Small intestine (tissue), 7 donors: ENCODE measurements at regions not wholly inside any gene's neighbourhood (a gene's known extent, or its start where the extent isn't known, plus 50 kb on each side); places are given as distances from the start of the nearest gene placed in this dataset.
"Not testable (repeated sequence)": the region's sequence is repeated elsewhere in the genome, so short reads cannot be mapped to it uniquely, and the experiment has no call there.

Experiments used
- DNase-seq, 2 donors: peaks; one replicate each; pipeline versions ENCODE4 v3.0.0 to v3.0.0-alpha.2; 2013
- FAIRE-seq: peaks from 2 replicates; lab custom pipeline; 2012; peaks lifted over from hg19 to GRCh38; lab: Jason Lieb, UNC
- H3K27ac ChIP-seq, 3 donors: one replicate each; pipeline ENCODE4 v1.5.1; 2013; ENCODE audit warnings: low read length in 2 of 3, mild to moderate bottlenecking in 2 of 3, control low read depth in 1 of 3, inconsistent platforms in 1 of 3, low read depth in 1 of 3, moderate library complexity in 1 of 3
- H3K27me3 ChIP-seq, 3 donors: one replicate each; pipeline ENCODE4 v1.6.1; 2013; ENCODE audit warnings: low read length in 3 of 3, inconsistent platforms in 1 of 3; ENCODE audit not compliant: control insufficient read depth in 3 of 3, insufficient read depth in 3 of 3
- H3K36me3 ChIP-seq, 3 donors: one replicate each; pipeline ENCODE4 v1.6.1; 2013; ENCODE audit warnings: low read length in 3 of 3, inconsistent platforms in 1 of 3, low read depth in 1 of 3, mild to moderate bottlenecking in 1 of 3, moderate library complexity in 1 of 3; ENCODE audit not compliant: control insufficient read depth in 3 of 3, insufficient read depth in 2 of 3
- H3K4me1 ChIP-seq, 3 donors: one replicate each; pipeline ENCODE4 v1.6.1; 2013; ENCODE audit warnings: low read length in 2 of 3, inconsistent platforms in 1 of 3, low read depth in 1 of 3, mild to moderate bottlenecking in 1 of 3, moderate library complexity in 1 of 3; ENCODE audit not compliant: control insufficient read depth in 3 of 3, insufficient read depth in 2 of 3
- H3K4me3 ChIP-seq, 3 donors: one replicate each; pipeline ENCODE4 v1.5.1; 2013; ENCODE audit warnings: low read length in 3 of 3, control low read depth in 1 of 3, inconsistent platforms in 1 of 3, low read depth in 1 of 3, mild to moderate bottlenecking in 1 of 3, moderate library complexity in 1 of 3
- H3K9me3 ChIP-seq, 2 donors: one replicate each; pipeline ENCODE4 v1.6.1; 2013; ENCODE audit warnings: low read depth in 1 of 2, low read length in 1 of 2; ENCODE audit not compliant: control insufficient read depth in 2 of 2, insufficient read depth in 1 of 2
- WGBS, 3 donors: extraction: QIAGEN DNeasy Blood & Tissue Kit; methylation state at CpG; one replicate each; pipeline ENCODE4 v1.1.7; 2013; 5-methylcytosine and 5-hydroxymethylcytosine counted together
- donor health status: healthy with polysubstance abuse.
- donor health status: control.
- donor health status: control.
- donor health status: Bipolar disorder and iron deficiency.
- donor health status: healthy.

DNA sequence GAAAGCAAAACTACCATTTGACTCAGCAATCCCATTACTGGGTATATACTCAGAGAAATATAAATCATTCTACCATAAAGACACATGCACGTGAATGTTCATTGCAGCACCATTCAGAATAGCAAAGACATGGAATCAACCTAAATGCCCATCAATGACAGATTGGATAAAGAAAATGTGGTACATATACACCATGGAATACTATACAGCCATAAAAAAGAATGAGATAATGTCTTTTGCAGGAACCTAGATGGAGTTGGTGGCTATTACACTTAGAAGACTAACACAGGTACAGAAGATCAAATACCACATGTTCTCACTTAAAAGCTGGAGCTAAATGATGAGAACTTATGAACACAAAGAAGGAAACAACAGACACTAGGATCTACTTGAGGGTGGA lies 647.1 kb downstream of the MAT2B start:
- not testable (repeated sequence) for FAIRE-seq, H3K27me3 ChIP-seq, H3K9me3 ChIP-seq, DNase-seq, H3K4me3 ChIP-seq, H3K36me3 ChIP-seq, H3K4me1 ChIP-seq, H3K27ac ChIP-seq
- 85 to 90% (median 89%) methylated on average over 1 of the region's 1 CpG for WGBS, 3 donors

DNA sequence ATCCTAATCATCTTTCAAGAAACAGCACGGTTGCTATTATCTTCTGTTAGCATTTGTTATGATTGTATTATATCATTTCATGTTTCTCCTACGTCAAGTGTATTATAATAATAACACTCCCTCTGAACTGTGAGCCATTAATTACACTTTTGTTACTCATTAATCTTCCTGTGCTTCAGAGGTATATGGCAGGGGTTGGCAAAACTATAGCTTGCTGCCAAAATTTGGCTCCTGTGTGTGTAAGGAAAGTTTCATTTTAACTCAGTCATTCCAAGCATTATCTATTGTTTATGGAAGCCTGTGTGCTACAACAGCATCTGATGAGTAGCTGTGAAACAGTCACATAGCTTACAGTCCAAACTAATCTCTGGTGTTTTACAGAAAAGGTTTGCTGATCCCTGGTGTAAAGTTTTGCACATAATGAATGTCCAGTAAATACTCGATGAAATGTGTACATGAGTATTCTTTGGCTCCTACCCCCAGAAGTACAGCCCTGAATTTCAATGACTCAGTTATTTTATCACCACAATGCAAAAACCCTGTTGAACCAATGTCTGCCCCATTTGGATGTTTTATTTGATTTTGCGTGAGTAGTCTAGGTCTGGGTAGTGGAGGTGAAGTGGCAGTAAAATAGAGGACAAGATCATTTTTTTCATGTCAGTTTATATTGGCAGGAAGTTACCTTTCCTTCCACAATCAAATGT lies 648.2 kb downstream of the MAT2B start:
- FAIRE-seq (no peak), DNase-seq (peak; percentile 5 to 25)
- 14 to 37% (median 25%) methylated on average over 4 of the region's 4 CpGs for WGBS, 3 donors

DNA sequence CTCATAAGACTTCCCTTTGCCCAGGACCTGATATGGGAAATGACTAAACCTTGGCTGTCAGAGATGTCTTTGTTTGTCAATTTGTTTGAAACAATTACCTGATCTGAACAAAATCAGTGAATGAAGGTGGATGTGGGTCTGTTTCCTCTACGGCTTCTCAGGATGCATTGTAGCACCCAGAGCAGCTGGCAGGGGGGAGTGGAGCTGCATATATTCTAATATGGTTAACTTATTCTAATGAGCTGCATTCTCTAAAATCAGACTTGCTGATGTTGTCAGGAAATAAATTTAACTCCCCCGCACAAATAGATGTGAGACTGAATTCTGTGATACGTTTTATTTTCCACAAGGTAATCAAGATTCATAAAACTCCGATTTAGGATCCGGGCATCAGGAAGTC lies 665.4 kb downstream of the MAT2B start:
- H3K27ac ChIP-seq: no peak overlapping the region
- WGBS, 3 donors: 85 to 91% (median 88%) methylated on average over 5 of the region's 5 CpGs
- no peak for FAIRE-seq
- no peak for DNase-seq
- no peak overlapping the region for H3K4me3 ChIP-seq
- no peaks in the 10 kb centered on the region for H3K4me1 ChIP-seq
- H3K36me3 ChIP-seq: no peaks in the 10 kb centered on the region
- no peaks in the 10 kb centered on the region for H3K27me3 ChIP-seq
- no peaks in the 10 kb centered on the region for H3K9me3 ChIP-seq

More for the DNA sequence above, 648.2 kb downstream of the MAT2B start:
- Histone ChIP-seq H3K4me1 (no peaks in the 10 kb centered on the region), H3K27me3 (no peaks in the 10 kb centered on the region), H3K27ac (no peak overlapping the region), H3K9me3 (no peaks in the 10 kb centered on the region), H3K4me3 (no peak overlapping the region), H3K36me3 (no peaks in the 10 kb centered on the region)

DNA sequence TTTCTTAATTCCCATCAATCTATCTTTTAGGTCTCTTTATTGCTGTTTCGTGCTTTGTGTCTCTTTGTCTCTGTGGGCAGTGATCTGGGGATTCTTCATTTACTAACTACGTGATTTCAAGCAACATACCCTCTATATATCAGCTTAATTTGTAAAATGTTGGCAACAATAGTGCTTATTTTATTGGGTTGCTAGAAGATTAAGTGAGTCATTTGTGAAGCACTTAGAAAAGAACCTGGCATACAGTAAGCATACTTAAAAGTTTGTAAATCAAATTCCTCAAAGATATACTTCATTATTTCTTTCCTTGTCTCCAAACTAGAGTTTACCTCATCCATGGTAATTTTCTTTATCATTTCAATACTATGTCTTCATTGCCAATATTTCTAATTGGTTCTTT lies 669.7 kb downstream of the MAT2B start:
- Histone ChIP-seq H3K27me3 (no peaks in the 10 kb centered on the region), H3K4me1 (no peaks in the 10 kb centered on the region), H3K4me3 (no peak overlapping the region), H3K27ac (no peak overlapping the region), H3K36me3 (no peaks in the 10 kb centered on the region), H3K9me3 (no peaks in the 10 kb centered on the region)
- no peak for FAIRE-seq
- DNase-seq: no peak
- WGBS, 3 donors: 52 to 61% (median 55%) methylated on average over 2 of the region's 2 CpGs

DNA sequence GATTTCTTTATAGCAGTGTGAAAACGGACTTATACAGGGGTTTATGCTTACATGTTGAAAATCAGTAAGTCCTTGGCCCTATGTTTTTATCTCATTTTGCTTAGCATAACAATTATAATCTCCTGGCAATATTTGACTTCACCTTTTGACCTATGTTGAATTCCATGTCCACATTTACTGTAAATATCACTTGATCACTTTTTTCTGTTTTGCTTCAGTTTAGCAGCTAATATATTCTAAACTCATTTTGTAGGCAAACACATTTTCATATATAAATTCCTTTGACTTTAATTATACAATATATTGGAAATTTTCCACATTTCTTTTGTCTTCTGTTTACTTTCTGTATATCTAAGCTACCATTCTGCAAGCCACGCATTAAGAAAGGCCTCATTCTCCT lies 674.0 kb downstream of the MAT2B start:
- H3K9me3 ChIP-seq: no peaks in the 10 kb centered on the region
- no peaks in the 10 kb centered on the region for H3K36me3 ChIP-seq
- no peak overlapping the region for H3K4me3 ChIP-seq
- FAIRE-seq (no peak), DNase-seq (no peak)
- no peaks in the 10 kb centered on the region for H3K27me3 ChIP-seq
- no peak overlapping the region for H3K27ac ChIP-seq
- no peaks in the 10 kb centered on the region for H3K4me1 ChIP-seq
- 70 to 83% (median 81%) methylated on average over 2 of the region's 2 CpGs for WGBS, 3 donors

DNA sequence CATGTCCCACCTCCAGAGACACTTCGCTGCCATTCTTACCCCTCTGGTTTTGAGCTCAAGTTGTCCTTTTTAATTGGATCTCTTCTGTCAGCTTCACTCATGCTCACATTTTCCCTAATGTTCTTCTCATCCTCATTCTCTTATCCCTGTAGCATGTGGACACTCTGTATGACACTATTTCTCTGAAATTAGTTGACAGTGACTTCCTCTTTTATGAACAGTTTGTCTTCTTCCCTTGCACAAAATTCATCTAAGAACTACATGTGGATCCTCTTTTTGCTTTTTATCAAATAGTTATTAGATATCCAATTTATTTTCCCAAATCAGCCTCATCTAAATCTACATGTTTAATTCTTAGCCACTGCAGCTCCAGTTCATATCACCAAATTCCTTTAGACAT lies 676.2 kb downstream of the MAT2B start:
- Histone ChIP-seq H3K9me3 (no peaks in the 10 kb centered on the region), H3K4me3 (no peak overlapping the region), H3K36me3 (no peaks in the 10 kb centered on the region), H3K27me3 (no peaks in the 10 kb centered on the region), H3K27ac (no peak overlapping the region), H3K4me1 (no peaks in the 10 kb centered on the region)
- no peak for DNase-seq
- no peak for FAIRE-seq
- 87 to 92% (median 90%) methylated on average over 1 of the region's 1 CpG for WGBS, 3 donors

DNA sequence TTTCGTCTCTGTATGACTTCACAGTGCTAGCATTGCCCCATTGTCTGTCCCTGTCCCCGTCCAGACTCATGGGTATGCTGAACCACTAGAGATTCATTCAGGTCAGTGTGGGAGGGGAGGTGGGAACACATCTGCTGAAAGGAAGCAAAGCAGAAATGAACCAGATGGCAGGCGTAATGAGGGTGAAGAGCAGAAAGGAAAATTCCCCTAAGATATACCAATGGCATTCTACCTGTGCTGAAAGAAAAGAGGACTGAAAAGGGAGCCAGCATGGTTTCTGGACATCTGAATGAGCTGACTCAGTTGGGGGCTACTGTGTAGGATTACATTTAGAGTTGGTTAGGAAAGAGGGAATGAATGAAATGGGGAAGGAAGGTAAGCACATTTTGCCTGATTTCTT lies 678.7 kb downstream of the MAT2B start:
- DNase-seq (no peak), FAIRE-seq (no peak)
- Histone ChIP-seq H3K4me1 (no peaks in the 10 kb centered on the region), H3K27ac (no peak overlapping the region), H3K36me3 (no peaks in the 10 kb centered on the region), H3K9me3 (no peaks in the 10 kb centered on the region), H3K4me3 (no peak overlapping the region), H3K27me3 (no peaks in the 10 kb centered on the region)
- WGBS, 3 donors: 76 to 85% (median 81%) methylated on average over 3 of the region's 3 CpGs

DNA sequence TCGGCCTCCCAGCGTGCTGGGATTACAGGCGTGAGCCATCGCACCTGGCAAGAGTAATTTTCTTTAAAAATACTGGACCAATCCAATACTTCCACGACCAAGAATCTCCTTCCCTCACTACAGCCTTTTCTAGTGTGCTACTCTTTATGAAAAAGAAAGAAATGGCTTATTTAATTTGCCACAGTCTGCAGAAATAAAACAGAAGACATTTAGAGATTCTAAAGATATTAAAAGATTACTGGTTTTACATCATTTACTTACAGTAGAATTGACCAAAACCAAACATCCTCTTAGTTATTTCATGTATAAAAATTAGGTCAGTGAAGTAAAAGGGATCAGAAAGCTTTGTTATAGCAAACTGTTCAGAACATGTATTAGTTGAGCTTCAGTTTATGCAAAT lies 679.6 kb downstream of the MAT2B start:
- FAIRE-seq (no peak), DNase-seq (no peak)
- WGBS, 3 donors: 85 to 92% (median 87%) methylated on average over 5 of the region's 5 CpGs
- H3K36me3 ChIP-seq: no peaks in the 10 kb centered on the region
- no peak overlapping the region for H3K27ac ChIP-seq
- no peaks in the 10 kb centered on the region for H3K27me3 ChIP-seq
- no peaks in the 10 kb centered on the region for H3K9me3 ChIP-seq
- no peak overlapping the region for H3K4me3 ChIP-seq
- H3K4me1 ChIP-seq: no peaks in the 10 kb centered on the region

DNA sequence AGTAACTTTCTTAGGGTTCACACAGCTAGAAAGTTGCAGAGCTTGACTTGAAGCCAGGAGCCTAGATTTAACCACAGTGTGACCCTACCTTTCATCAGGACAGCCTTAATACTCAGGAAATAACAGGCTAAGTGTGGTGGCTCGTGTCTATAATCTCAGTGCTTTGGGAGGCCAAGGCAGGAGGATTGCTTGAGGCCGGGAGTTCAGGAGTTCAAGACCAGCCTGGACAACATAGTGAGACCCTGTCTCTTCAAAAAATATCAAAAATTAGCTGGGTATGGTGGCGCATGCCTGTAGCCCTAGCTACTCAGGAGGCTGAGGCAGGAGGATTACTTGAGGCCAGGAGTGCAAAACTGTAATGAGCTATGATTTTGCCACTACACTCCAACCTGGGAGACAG lies 681.1 kb downstream of the MAT2B start:
- FAIRE-seq (no peak), DNase-seq (no peak)
- Histone ChIP-seq H3K27ac (no peak overlapping the region), H3K27me3 (no peaks in the 10 kb centered on the region), H3K9me3 (no peaks in the 10 kb centered on the region), H3K4me3 (no peak overlapping the region), H3K36me3 (no peaks in the 10 kb centered on the region), H3K4me1 (no peaks in the 10 kb centered on the region)
- 84 to 89% (median 85%) methylated on average over 3 of the region's 3 CpGs for WGBS, 3 donors
